ENCODE measurements at regions not wholly inside any gene's neighbourhood (a gene's known extent, or its start where the extent isn't known, plus 50 kb on each side); places are given as distances from the start of the nearest gene placed in this dataset.

DNA sequence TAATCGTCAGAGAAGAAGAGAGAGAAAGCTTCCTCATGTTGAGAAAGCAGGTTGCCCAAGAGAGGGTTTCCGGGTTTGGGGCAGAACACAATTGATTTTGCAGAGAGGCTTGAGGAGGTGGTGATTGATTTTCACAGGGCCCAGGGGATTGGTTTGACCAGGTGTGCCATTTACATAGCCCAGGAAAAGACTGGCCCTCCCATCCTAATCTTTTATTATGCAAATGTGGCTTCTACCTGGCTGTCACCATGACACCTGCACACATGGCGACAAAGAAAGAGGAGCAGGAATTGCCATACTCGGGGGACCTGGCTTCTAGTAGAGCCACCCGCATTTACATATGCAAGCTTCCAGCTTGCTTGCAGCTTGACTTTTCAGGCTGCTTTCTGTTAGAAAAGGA, 405.3 kb downstream of the PPP4R3C start:
- Histone ChIP-seq H3K9me3 (no peaks in the 10 kb centered on the region), H3K4me1 (no peaks in the 10 kb centered on the region), H3K27me3 (no peaks in the 10 kb centered on the region), H3K4me3 (no peak overlapping the region), H3K27ac (no peak overlapping the region), H3K36me3 (no peaks in the 10 kb centered on the region)
- DNase-seq, result no peak
- TF ChIP-seq CTCF (IDR thresholded peaks at IDR 0.05) (no peak), POLR2A (IDR thresholded peaks at IDR 0.05) (no peak)

GRCh38 chrX:27039332-27039731, 423.8 kb downstream of the PPP4R3C start:
- H3K36me3 ChIP-seq, result no peaks in the 10 kb centered on the region
- no peak for DNase-seq
- TF ChIP-seq POLR2A (IDR thresholded peaks at IDR 0.05) (no peak), CTCF (IDR thresholded peaks at IDR 0.05) (no peak)
- H3K27ac ChIP-seq, result no peak overlapping the region
- H3K27me3 ChIP-seq, result no peaks in the 10 kb centered on the region
- no peaks in the 10 kb centered on the region for H3K4me1 ChIP-seq
- no peaks in the 10 kb centered on the region for H3K9me3 ChIP-seq
- no peak overlapping the region for H3K4me3 ChIP-seq

DNA sequence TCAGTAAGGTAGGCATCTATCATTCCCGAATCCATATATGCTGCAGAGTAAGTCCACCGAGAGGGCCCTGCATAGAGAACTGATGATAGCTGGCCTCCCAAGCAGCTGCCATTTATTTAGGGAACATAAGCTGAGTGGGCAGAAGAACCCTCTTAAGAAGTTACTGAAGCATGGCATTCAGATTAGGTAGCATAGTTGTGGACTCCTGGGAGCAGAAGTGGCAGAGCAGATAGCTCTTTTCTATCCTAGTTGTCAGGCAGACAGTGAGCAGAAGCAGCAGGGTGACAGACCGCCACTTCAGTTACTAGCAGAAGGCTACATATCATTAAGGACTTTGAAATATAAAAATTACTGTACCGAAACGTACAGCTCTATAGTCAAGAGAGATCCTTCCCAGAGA, 454.7 kb downstream of the PPP4R3C start:
- Histone ChIP-seq H3K27ac (no peak overlapping the region), H3K9me3 (no peaks in the 10 kb centered on the region)
- TF ChIP-seq CTCF (IDR thresholded peaks at IDR 0.05) (no peak), POLR2A (IDR thresholded peaks at IDR 0.05) (no peak)

GRCh38 chrX:26999634-27000033, 463.5 kb downstream of the PPP4R3C start:
- TF ChIP-seq CTCF (IDR thresholded peaks at IDR 0.05) (no peak), POLR2A (IDR thresholded peaks at IDR 0.05) (no peak)
- H3K36me3 ChIP-seq, result no peaks in the 10 kb centered on the region

More for the DNA sequence above, 454.7 kb downstream of the PPP4R3C start:
- H3K4me1 ChIP-seq, result no peaks in the 10 kb centered on the region
- DNase-seq, result no peak
- H3K27me3 ChIP-seq, result no peaks in the 10 kb centered on the region
- H3K36me3 ChIP-seq, result no peaks in the 10 kb centered on the region
- no peak overlapping the region for H3K4me3 ChIP-seq

DNA sequence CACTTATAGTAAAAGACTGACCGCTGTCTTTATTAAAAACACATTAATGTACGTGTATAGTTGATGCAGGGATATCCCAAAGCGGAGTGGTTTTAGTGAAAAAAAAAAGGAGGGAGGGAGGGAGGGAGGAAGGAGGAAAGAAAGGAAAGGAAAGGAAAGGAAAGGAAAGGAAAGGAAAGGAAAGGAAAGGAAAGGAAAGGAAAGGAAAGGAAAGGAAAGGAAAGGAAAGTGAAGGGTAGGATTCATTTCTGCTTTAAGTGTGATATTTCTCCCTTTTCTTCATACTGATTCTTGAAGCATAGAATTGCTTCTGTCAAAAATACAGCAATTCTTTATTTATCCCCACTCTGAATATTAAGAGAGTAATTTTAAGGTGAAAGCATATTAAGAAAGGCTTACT, 504.9 kb downstream of the PPP4R3C start:
- Histone ChIP-seq H3K27ac (no peak overlapping the region), H3K27me3 (no peaks in the 10 kb centered on the region), H3K4me3 (no peak overlapping the region), H3K36me3 (no peaks in the 10 kb centered on the region), H3K4me1 (no peaks in the 10 kb centered on the region), H3K9me3 (no peaks in the 10 kb centered on the region)
- TF ChIP-seq POLR2A (IDR thresholded peaks at IDR 0.05) (no peak), CTCF (IDR thresholded peaks at IDR 0.05) (no peak)
- no peak for DNase-seq

More at GRCh38 chrX:26999634-27000033, 463.5 kb downstream of the PPP4R3C start:
- Histone ChIP-seq H3K4me1 (no peaks in the 10 kb centered on the region), H3K27ac (no peak overlapping the region), H3K4me3 (no peak overlapping the region), H3K27me3 (no peaks in the 10 kb centered on the region), H3K9me3 (no peaks in the 10 kb centered on the region)
- no peak for DNase-seq

DNA sequence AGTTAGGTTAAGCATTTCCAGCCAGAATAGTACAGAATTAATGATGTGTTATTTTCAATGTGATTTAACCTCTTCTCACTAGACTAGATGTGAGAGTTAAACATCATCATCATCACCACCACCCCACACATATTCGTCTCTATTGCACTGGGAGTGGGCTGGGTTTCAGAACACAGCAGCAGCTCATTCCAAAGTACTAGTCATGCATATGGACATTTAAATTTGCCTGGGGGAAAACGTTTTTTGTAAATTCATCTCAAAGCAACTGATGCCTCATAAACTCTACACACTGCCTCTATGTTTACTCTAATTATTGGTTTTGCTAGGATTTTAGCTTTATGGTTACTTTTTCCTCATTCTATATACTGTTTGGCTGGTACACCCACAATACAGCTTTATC, 509.1 kb downstream of the PPP4R3C start:
- Histone ChIP-seq H3K36me3 (no peaks in the 10 kb centered on the region), H3K4me1 (no peaks in the 10 kb centered on the region), H3K9me3 (no peaks in the 10 kb centered on the region), H3K27me3 (no peaks in the 10 kb centered on the region), H3K4me3 (no peak overlapping the region), H3K27ac (no peak overlapping the region)
- TF ChIP-seq CTCF (IDR thresholded peaks at IDR 0.05) (no peak), POLR2A (IDR thresholded peaks at IDR 0.05) (no peak)
- no peak for DNase-seq

Data from Peyer's patch (tissue), 4 donors.